CD4-positive, alpha-beta memory T cell (primary cell): ENCODE measurements at regions not wholly inside any gene's neighbourhood (a gene's known extent, or its start where the extent isn't known, plus 50 kb on each side); places are given as distances from the start of the nearest gene placed in this dataset.
"Not testable (repeated sequence)": the region's sequence is repeated elsewhere in the genome, so short reads cannot be mapped to it uniquely, and the experiment has no call there.

Source experiments
- CTCF ChIA-PET: fragments of 350-600 bp; sonication (Branson Sonifier 250); formaldehyde crosslinking; loops from one replicate; lab custom pipeline; 2021; ENCODE audit warnings: inconsistent platforms; ENCODE audit not compliant: partially characterized antibody; lab: Charles Lee
- POLR2A ChIA-PET: fragments of 350-600 bp; sonication (Branson Sonifier 250); formaldehyde crosslinking; loops from one replicate; lab custom pipeline; 2021; ENCODE audit not compliant: partially characterized antibody; lab: Charles Lee
- DNase-seq, 5 donors: peaks; one replicate each; pipeline versions ENCODE4 v3.0.0 to v3.0.0-alpha.2; 2020 to 2022; ENCODE audit warnings: mixed read lengths in 1 of 5
- H3K27ac ChIP-seq: one replicate; pipeline ENCODE4 v1.7.0; 2013; ENCODE audit warnings: low read depth, low read length
- H3K27me3 ChIP-seq: 2 replicates; pipeline ENCODE4 v1.7.0; 2013; ENCODE audit warnings: mild to moderate bottlenecking, low read length, moderate library complexity; ENCODE audit not compliant: insufficient read depth
- H3K36me3 ChIP-seq: 2 replicates; pipeline ENCODE4 v1.7.0; 2013; ENCODE audit warnings: mild to moderate bottlenecking, low read length, moderate library complexity; ENCODE audit not compliant: insufficient read depth
- H3K4me1 ChIP-seq: 2 replicates; pipeline ENCODE4 v1.7.0; 2013; ENCODE audit warnings: mild to moderate bottlenecking, low read length, moderate library complexity; ENCODE audit not compliant: insufficient read depth
- H3K4me3 ChIP-seq, 2 donors: one replicate each; pipeline ENCODE4 v1.7.0; 2013; ENCODE audit warnings: low read length in 2 of 2, mild to moderate bottlenecking in 1 of 2
- H3K9me3 ChIP-seq, 2 donors: one replicate each; pipeline ENCODE4 v1.7.0; 2013; ENCODE audit warnings: low read length in 2 of 2, control low read depth in 1 of 2; ENCODE audit not compliant: control insufficient read depth in 1 of 2
- H3K27ac Mint-ChIP-seq, 7 donors: one replicate each; pipeline ENCODE4 v1.8.0; 2020 to 2021; ENCODE audit warnings: mixed read lengths in 7 of 7, mild to moderate bottlenecking in 6 of 7, inconsistent platforms in 3 of 7, moderate library complexity in 3 of 7
- H3K27me3 Mint-ChIP-seq, 2 donors: one replicate each; pipeline ENCODE4 v1.8.0; 2020 to 2021; ENCODE audit warnings: mixed read lengths in 2 of 2
- H3K36me3 Mint-ChIP-seq, 2 donors: one replicate each; pipeline ENCODE4 v1.8.0; 2020 to 2021; ENCODE audit warnings: mixed read lengths in 2 of 2, inconsistent platforms in 1 of 2, mild to moderate bottlenecking in 1 of 2
- H3K4me1 Mint-ChIP-seq, 4 donors: one replicate each; pipeline ENCODE4 v1.8.0; 2020 to 2021; ENCODE audit warnings: mixed read lengths in 4 of 4, mild to moderate bottlenecking in 1 of 4
- H3K4me3 Mint-ChIP-seq, 8 donors: one replicate each; pipeline ENCODE4 v1.8.0; 2020 to 2021; ENCODE audit warnings: mixed read lengths in 8 of 8, mild to moderate bottlenecking in 7 of 8, moderate library complexity in 6 of 8, inconsistent platforms in 3 of 8
- H3K9me3 Mint-ChIP-seq, 8 donors: one replicate each; pipeline ENCODE4 v1.8.0; 2020 to 2021; ENCODE audit warnings: mixed read lengths in 8 of 8, mild to moderate bottlenecking in 5 of 8, inconsistent platforms in 3 of 8, moderate library complexity in 1 of 8
- intact Hi-C: fragments of 100-400 bp; cut with micrococcal nuclease; formaldehyde crosslinking; loops from one replicate; pipeline ENCODE4 v1.15.1; 2023

- no peaks in the 10 kb centered on the region for H3K4me1 Mint-ChIP-seq
- Histone ChIP-seq H3K4me3 (no peak overlapping the region), H3K27me3 (no peaks in the 10 kb centered on the region), H3K4me1 (no peaks in the 10 kb centered on the region), H3K36me3 (no peaks in the 10 kb centered on the region), H3K9me3 (no peaks in the 10 kb centered on the region), H3K27ac (no peak overlapping the region)
- no peak overlapping the region for H3K4me3 Mint-ChIP-seq
- ChIA-PET POLR2A (no interaction called here), CTCF (no interaction called here)
- H3K27me3 Mint-ChIP-seq = no peaks in the 10 kb centered on the region
- no peak for DNase-seq
- intact Hi-C loops = no loop called here
- H3K36me3 Mint-ChIP-seq = no peaks in the 10 kb centered on the region
- H3K9me3 Mint-ChIP-seq = peaks cover 0 to 15% (median 4%) of the 10 kb centered on the region in 8 donors
- H3K27ac Mint-ChIP-seq = no peak overlapping the region
Observed at GRCh38 chr13:90605664-90606063, 741.8 kb upstream of the MIR17HG start.

- H3K27me3 Mint-ChIP-seq, H3K27ac Mint-ChIP-seq, H3K4me3 Mint-ChIP-seq, intact Hi-C loops, H3K4me1 ChIP-seq, H3K4me1 Mint-ChIP-seq, H3K9me3 ChIP-seq, H3K27ac ChIP-seq, DNase-seq, H3K27me3 ChIP-seq, CTCF ChIA-PET, H3K36me3 Mint-ChIP-seq, POLR2A ChIA-PET, H3K4me3 ChIP-seq, H3K36me3 ChIP-seq: not testable (repeated sequence)
- peaks cover 0 to 15% (median 4%) of the 10 kb centered on the region in 8 donors for H3K9me3 Mint-ChIP-seq
Observed at GRCh38 chr13:90606921-90607320, 740.6 kb upstream of the MIR17HG start.

- CTCF ChIA-PET = no interaction called here
- no peaks in the 10 kb centered on the region for H3K4me1 Mint-ChIP-seq
- POLR2A ChIA-PET = no interaction called here
Observed at GRCh38 chr13:90612391-90612790, 735.1 kb upstream of the MIR17HG start.

GRCh38 chr13:90613076-90613795 is 734.3 kb upstream of the MIR17HG start:
- intact Hi-C loops = no loop called here
- Mint-ChIP-seq H3K4me3 (no peak overlapping the region), H3K9me3 (peaks cover 2 to 19% (median 7%) of the 10 kb centered on the region in 8 donors), H3K27ac (no peak overlapping the region), H3K27me3 (no peaks in the 10 kb centered on the region), H3K36me3 (no peaks in the 10 kb centered on the region), H3K4me1 (no peaks in the 10 kb centered on the region)
- Histone ChIP-seq H3K4me3 (no peak overlapping the region), H3K27me3 (no peaks in the 10 kb centered on the region), H3K27ac (no peak overlapping the region), H3K9me3 (no peaks in the 10 kb centered on the region), H3K36me3 (no peaks in the 10 kb centered on the region), H3K4me1 (no peaks in the 10 kb centered on the region)
- ChIA-PET CTCF (no interaction called here), POLR2A (no interaction called here)
- DNase-seq = no peak

More at GRCh38 chr13:90612391-90612790, 735.1 kb upstream of the MIR17HG start:
- H3K27me3 ChIP-seq = no peaks in the 10 kb centered on the region
- Mint-ChIP-seq H3K36me3 (no peaks in the 10 kb centered on the region), H3K9me3 (peaks cover 2 to 20% (median 7%) of the 10 kb centered on the region in 8 donors), H3K4me3 (no peak overlapping the region), H3K27me3 (no peaks in the 10 kb centered on the region), H3K27ac (no peak overlapping the region)
- no peaks in the 10 kb centered on the region for H3K9me3 ChIP-seq
- H3K4me3 ChIP-seq = no peak overlapping the region
- no peaks in the 10 kb centered on the region for H3K4me1 ChIP-seq
- H3K36me3 ChIP-seq = no peaks in the 10 kb centered on the region
- intact Hi-C loops = no loop called here
- DNase-seq = no peak
- no peak overlapping the region for H3K27ac ChIP-seq

GRCh38 chr13:90615236-90615635 is 732.3 kb upstream of the MIR17HG start:
- ChIA-PET CTCF (interaction anchor here (0.8 kb wide), 1 partner anchor 9 kb away, joined by 3 read pairs; no protein-coding TSS in a partner anchor), POLR2A (no interaction called here)
- H3K36me3 Mint-ChIP-seq = no peaks in the 10 kb centered on the region
- no peaks in the 10 kb centered on the region for H3K4me1 ChIP-seq
- H3K4me3 Mint-ChIP-seq = no peak overlapping the region
- no peaks in the 10 kb centered on the region for H3K36me3 ChIP-seq
- no peak overlapping the region for H3K4me3 ChIP-seq
- no peak overlapping the region for H3K27ac Mint-ChIP-seq
- no peaks in the 10 kb centered on the region for H3K27me3 Mint-ChIP-seq
- DNase-seq = no peak
- H3K27me3 ChIP-seq = no peaks in the 10 kb centered on the region
- intact Hi-C loops = no loop called here
- H3K4me1 Mint-ChIP-seq = no peaks in the 10 kb centered on the region
- no peak overlapping the region for H3K27ac ChIP-seq
- no peaks in the 10 kb centered on the region for H3K9me3 ChIP-seq
- H3K9me3 Mint-ChIP-seq = peaks cover 0 to 23% (median 9%) of the 10 kb centered on the region in 8 donors

- H3K4me3 Mint-ChIP-seq = no peak overlapping the region
- no peaks in the 10 kb centered on the region for H3K4me1 ChIP-seq
- no peaks in the 10 kb centered on the region for H3K36me3 Mint-ChIP-seq
- no peak overlapping the region for H3K27ac Mint-ChIP-seq
- no peaks in the 10 kb centered on the region for H3K36me3 ChIP-seq
- ChIA-PET POLR2A (no interaction called here), CTCF (interaction anchor here (0.8 kb wide), 1 partner anchor 8 kb away, joined by 3 read pairs; no protein-coding TSS in a partner anchor)
- intact Hi-C loops = no loop called here
- H3K27me3 Mint-ChIP-seq = no peaks in the 10 kb centered on the region
- no peak overlapping the region for H3K27ac ChIP-seq
- DNase-seq = no peak
- no peaks in the 10 kb centered on the region for H3K27me3 ChIP-seq
- H3K9me3 Mint-ChIP-seq = peaks cover 0 to 23% (median 9%) of the 10 kb centered on the region in 8 donors
- no peak overlapping the region for H3K4me3 ChIP-seq
- H3K4me1 Mint-ChIP-seq = no peaks in the 10 kb centered on the region
- H3K9me3 ChIP-seq = no peaks in the 10 kb centered on the region
Observed at GRCh38 chr13:90615767-90616166, 731.7 kb upstream of the MIR17HG start.

- Mint-ChIP-seq H3K9me3 (peaks cover 0 to 21% (median 9%) of the 10 kb centered on the region in 8 donors), H3K36me3 (no peaks in the 10 kb centered on the region), H3K27ac (no peak overlapping the region), H3K27me3 (no peaks in the 10 kb centered on the region), H3K4me3 (no peak overlapping the region), H3K4me1 (no peaks in the 10 kb centered on the region)
- Histone ChIP-seq H3K27me3 (no peaks in the 10 kb centered on the region), H3K9me3 (no peaks in the 10 kb centered on the region), H3K36me3 (no peaks in the 10 kb centered on the region), H3K4me1 (no peaks in the 10 kb centered on the region), H3K27ac (no peak overlapping the region), H3K4me3 (no peak overlapping the region)
- ChIA-PET CTCF (no interaction called here), POLR2A (no interaction called here)
- intact Hi-C loops = no loop called here
- no peak for DNase-seq
Observed at GRCh38 chr13:90618133-90618532, 729.4 kb upstream of the MIR17HG start.
